ENCODE measurements at regions not wholly inside any gene's neighbourhood (a gene's known extent, or its start where the extent isn't known, plus 50 kb on each side); places are given as distances from the start of the nearest gene placed in this dataset.

DNA sequence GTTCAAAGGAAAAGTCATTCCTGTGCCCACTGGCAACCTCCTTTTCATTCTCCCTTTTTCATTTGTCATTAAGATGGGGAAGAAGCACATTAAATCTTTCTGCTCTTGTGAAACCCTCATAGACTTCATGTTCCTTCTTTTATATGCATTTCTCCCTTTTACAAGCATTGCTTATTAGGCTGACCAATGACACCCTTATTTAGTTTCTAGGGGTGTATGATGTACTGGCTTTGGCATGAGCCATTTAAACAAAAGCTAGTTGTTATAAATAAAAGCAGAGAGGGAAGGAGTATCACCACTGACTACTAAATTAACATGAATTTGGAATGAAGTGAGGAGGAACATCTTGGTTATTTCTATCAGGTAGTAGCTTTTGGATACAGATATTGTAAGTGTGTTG is 68.2 kb upstream of the PCDH9 start:
- TF ChIP-seq, protein P1, sequence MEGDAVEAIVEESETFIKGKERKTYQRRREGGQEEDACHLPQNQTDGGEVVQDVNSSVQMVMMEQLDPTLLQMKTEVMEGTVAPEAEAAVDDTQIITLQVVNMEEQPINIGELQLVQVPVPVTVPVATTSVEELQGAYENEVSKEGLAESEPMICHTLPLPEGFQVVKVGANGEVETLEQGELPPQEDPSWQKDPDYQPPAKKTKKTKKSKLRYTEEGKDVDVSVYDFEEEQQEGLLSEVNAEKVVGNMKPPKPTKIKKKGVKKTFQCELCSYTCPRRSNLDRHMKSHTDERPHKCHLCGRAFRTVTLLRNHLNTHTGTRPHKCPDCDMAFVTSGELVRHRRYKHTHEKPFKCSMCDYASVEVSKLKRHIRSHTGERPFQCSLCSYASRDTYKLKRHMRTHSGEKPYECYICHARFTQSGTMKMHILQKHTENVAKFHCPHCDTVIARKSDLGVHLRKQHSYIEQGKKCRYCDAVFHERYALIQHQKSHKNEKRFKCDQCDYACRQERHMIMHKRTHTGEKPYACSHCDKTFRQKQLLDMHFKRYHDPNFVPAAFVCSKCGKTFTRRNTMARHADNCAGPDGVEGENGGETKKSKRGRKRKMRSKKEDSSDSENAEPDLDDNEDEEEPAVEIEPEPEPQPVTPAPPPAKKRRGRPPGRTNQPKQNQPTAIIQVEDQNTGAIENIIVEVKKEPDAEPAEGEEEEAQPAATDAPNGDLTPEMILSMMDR (IDR thresholded peaks at IDR 0.05 in 8 of 11, conservative IDR thresholded peaks at IDR 0.05 in 3 of 11), result no peak
- TF ChIP-seq POLR2AphosphoS5 (IDR thresholded peaks at IDR 0.05) (no peak), POLR2A (IDR thresholded peaks at IDR 0.05) (no peak)

Measured in spleen (tissue), 7 donors.